SW 1271 (cell line): ENCODE measurements at regions not wholly inside any gene's neighbourhood (a gene's known extent, or its start where the extent isn't known, plus 50 kb on each side); places are given as distances from the start of the nearest gene placed in this dataset.

ENCODE experiments used
- DNase-seq, 2 experiments: peaks; one replicate each; lab custom pipeline; 2025; lab: John Stamatoyannopoulos, UW

- DNase-seq, result no peak
Observed at GRCh38 chr18:7349181-7349837, 118.4 kb downstream of the LRRC30 start.

GRCh38 chr18:7358989-7359726, 128.3 kb downstream of the LRRC30 start:
- DNase-seq, result no peak

GRCh38 chr18:7360606-7361170, 129.8 kb downstream of the LRRC30 start:
- DNase-seq, result no peak

GRCh38 chr18:7363338-7363737, 132.4 kb downstream of the LRRC30 start:
- DNase-seq, result no peak

GRCh38 chr18:7366597-7366996, 135.7 kb downstream of the LRRC30 start:
- DNase-seq, result no peak

- no peak for DNase-seq
Observed at GRCh38 chr18:7367336-7367735, 136.4 kb downstream of the LRRC30 start.

GRCh38 chr18:7369006-7369405, 138.1 kb downstream of the LRRC30 start:
- DNase-seq, result no peak

GRCh38 chr18:7370375-7370774, 139.5 kb downstream of the LRRC30 start:
- DNase-seq, result no peak

- no peak for DNase-seq
Observed at GRCh38 chr18:7370802-7371201, 139.9 kb downstream of the LRRC30 start.

GRCh38 chr18:7373441-7373840, 142.6 kb downstream of the LRRC30 start:
- DNase-seq, result no peak

- DNase-seq, result no peak
Observed at GRCh38 chr18:7381307-7381706, 150.4 kb downstream of the LRRC30 start.

- no peak for DNase-seq
Observed at GRCh38 chr18:7382328-7383001, 151.6 kb downstream of the LRRC30 start.

- no peak for DNase-seq
Observed at GRCh38 chr18:7383002-7383980, 152.4 kb downstream of the LRRC30 start.

GRCh38 chr18:7388741-7389140, 157.9 kb downstream of the LRRC30 start:
- no peak for DNase-seq

GRCh38 chr18:7390731-7391492, 160.0 kb downstream of the LRRC30 start:
- DNase-seq, result no peak

- no peak for DNase-seq
Observed at GRCh38 chr18:7393080-7393479, 162.2 kb downstream of the LRRC30 start.

GRCh38 chr18:7394050-7394659, 163.3 kb downstream of the LRRC30 start:
- no peak for DNase-seq

- DNase-seq, result no peak
Observed at GRCh38 chr18:7395566-7395965, 164.7 kb downstream of the LRRC30 start.

GRCh38 chr18:7413906-7414305, 153.2 kb upstream of the PTPRM start:
- DNase-seq, result no peak

- no peak for DNase-seq
Observed at GRCh38 chr18:7414459-7414858, 152.7 kb upstream of the PTPRM start.
